22Rv1 (cell line): ENCODE measurements at regions not wholly inside any gene's neighbourhood (a gene's known extent, or its start where the extent isn't known, plus 50 kb on each side); places are given as distances from the start of the nearest gene placed in this dataset.

ENCODE experiments used
- H3K27ac ChIP-seq: fragments of 450-650 bp; 2 replicates; pipeline ENCODE4 v1.5.1; 2017
- ZFX ChIP-seq: fragments of 450-650 bp; IDR thresholded peaks from 2 replicates; pipeline ENCODE4 v1.6.1; 2017; ENCODE audit warnings: antibody characterized with exemption, borderline replicate concordance
- TF ChIP-seq, protein P1 (sequence below): fragments of 450-650 bp; IDR thresholded peaks from 2 replicates; pipeline ENCODE4 v1.5.1; 2017; ENCODE audit warnings: mild to moderate bottlenecking

DNA sequence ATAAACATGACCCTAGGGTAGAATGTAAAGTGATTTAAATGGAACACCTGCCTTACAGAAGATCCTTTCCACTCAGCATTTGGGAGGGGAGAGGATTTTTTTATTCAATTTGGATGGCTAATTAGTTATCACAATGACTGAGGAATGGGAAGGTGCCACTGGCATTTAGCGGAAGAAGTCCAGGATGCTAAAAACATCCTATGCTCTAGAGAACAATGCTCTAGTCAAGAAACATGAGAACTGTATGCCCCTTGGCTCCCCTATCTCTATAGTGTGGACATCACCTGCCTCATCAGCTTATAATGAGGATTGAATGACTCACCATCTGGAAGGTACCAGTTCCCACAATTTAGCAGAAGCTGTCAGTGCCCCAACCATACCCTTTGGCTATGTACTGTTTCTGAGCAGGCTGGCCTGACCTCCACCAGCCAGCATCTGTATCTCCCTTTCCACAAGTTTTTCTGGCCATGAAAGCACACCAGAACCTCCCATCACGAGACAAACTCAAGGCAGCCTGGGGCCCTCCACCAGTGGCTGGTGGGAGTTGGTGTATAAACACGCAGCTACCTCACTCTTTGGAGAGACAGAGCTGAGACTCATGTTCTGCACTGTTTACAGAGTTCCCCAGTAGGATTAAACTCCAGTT lies 109.7 kb upstream of the VASH1 start:
- no peak for TF ChIP-seq ZFX
- TF ChIP-seq, protein P1, sequence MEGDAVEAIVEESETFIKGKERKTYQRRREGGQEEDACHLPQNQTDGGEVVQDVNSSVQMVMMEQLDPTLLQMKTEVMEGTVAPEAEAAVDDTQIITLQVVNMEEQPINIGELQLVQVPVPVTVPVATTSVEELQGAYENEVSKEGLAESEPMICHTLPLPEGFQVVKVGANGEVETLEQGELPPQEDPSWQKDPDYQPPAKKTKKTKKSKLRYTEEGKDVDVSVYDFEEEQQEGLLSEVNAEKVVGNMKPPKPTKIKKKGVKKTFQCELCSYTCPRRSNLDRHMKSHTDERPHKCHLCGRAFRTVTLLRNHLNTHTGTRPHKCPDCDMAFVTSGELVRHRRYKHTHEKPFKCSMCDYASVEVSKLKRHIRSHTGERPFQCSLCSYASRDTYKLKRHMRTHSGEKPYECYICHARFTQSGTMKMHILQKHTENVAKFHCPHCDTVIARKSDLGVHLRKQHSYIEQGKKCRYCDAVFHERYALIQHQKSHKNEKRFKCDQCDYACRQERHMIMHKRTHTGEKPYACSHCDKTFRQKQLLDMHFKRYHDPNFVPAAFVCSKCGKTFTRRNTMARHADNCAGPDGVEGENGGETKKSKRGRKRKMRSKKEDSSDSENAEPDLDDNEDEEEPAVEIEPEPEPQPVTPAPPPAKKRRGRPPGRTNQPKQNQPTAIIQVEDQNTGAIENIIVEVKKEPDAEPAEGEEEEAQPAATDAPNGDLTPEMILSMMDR = no peak
- H3K27ac ChIP-seq = no peak overlapping the region

DNA sequence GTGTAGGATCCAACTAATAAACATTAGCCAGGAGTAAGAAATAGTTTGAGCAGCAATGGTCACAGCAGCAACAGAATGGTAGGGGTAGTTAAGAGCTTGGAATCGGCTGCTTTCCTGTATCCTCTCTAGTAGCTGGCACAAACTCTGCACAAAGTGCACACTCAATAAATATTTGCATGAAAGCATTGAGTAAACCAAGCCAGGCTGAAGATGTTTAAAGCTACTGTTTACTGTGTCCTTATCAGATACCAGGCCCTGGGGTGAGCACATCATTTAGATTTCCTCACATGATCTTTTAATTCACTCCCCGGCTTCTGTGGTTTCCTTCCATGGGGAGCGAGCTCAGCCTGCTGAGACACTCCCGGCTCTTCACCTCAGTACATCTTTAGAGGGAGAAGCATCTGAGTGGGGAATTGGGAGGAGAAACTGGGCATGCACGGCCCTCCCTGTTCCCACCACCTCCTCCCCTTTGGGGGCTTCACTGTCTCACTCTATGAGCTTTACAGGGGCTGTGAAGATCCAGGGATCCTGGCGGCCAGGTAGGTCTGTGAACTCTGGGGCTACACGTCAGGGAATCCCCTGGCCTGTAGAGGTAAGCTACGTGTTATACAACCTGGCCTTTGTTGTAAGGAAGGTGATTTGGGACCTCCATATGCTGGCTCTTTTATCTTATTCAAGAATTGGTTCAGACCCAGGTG lies 107.2 kb upstream of the VASH1 start:
- TF ChIP-seq, protein P1 = no peak
- no peak for TF ChIP-seq ZFX
- H3K27ac ChIP-seq = no peak overlapping the region

DNA sequence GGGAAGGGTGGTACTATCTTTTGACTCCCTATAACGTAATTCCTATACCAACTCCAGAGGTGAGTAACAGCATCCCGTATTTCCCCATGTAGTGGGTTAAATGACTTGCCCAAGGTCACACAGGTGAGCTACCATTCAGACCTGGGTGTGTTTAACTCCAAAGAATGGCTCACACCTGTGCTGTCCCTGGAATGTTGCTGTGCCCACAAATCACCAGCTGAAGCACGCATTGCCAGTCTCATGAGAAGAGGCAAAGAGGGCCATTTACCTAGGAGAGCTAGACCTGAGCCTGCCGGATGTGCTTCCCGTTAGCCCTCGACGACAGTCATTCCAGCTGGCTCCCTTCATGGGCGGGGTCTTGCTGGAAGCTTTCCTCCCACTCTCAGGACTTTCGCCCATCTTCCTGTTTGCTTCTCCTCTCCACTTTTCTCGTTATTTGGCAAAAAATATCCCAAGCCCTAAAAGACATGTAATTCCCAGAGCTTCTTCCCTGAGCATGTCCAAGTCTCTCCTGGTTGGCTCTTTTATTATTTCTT lies 106.6 kb upstream of the VASH1 start:
- no peak overlapping the region for H3K27ac ChIP-seq

DNA sequence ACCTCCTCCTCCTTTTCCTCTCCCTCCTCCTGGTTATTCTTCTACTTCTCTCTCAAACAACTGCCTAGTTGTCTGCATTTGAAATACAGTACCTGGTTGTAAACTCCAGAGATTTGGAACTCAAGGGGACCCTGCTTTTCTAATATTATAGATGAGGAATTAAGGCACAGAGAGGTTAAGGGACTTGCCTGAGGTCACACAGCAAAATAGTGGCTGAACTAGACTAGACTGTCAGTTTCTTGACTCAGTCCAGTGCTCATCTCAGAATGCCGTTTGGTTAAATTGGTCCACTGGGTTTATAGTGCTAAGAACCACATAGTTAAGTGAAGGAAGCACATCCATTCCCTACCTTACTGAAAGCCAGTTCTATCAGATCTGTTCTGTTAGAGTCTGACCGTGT lies 105.9 kb upstream of the VASH1 start:
- H3K27ac ChIP-seq = no peak overlapping the region
- TF ChIP-seq, protein P1 = no peak
- TF ChIP-seq ZFX = no peak

More for the DNA sequence above, 106.6 kb upstream of the VASH1 start:
- no peak for TF ChIP-seq ZFX

DNA sequence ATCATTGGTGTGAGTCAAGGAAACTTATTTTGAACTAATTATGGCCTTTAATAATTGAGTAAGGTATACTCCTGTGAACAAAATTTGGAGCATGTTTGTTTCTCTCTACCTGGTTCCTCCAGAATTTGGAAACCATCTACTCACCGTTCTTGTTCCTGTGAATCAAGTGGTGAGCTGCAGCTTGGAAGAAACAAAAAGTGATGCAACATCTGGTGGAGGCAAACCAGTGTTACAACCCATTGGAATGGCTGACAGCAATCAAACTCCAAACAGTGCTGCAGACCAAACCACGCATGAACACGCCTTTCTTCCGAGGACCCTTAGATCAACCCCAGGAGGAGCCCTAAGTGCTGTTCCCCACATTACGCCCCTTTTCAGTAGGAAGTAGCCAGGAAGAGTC lies 104.7 kb upstream of the VASH1 start:
- no peak overlapping the region for H3K27ac ChIP-seq
- TF ChIP-seq ZFX = no peak
- TF ChIP-seq, protein P1 = no peak

DNA sequence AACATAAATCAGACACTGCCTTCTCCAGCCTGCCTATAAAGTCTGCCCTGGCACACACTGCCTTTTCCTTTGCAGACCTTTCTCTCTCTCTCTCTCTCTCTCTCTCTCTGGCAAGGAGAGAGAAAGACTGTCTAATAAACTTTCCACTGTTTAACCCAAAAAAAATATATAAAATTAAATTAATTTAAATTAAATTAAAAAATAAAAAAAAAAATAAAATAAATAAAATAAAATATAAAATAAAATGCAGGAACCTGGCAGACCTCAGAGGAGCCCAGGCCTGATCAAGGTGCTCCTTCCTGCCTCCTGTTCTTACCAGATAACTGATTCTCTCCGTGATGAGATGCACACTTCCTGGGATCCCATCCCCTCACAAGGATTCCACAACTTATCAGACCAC lies 103.9 kb upstream of the VASH1 start:
- H3K27ac ChIP-seq = no peak overlapping the region
- no peak for TF ChIP-seq ZFX
- TF ChIP-seq, protein P1 = no peak

DNA sequence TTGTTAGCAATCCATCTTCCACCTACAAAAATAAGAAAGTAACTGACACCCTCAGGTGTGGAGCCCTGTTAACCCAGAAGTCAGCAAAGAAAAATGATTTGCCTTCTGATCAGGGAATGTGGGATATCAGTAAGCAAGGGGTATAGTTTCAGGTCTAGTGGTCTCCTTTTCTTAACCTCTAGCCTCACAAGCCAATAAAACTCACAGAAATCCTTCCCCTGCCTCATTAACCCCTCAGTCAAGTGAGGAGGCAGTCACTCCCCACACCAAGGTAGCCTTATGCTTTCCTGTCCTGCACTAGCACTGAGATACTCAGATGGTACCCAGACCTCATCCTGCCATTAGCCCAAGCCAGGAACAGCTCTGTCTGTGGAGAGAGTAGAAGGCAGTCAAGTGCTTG lies 103.4 kb upstream of the VASH1 start:
- H3K27ac ChIP-seq = no peak overlapping the region
- TF ChIP-seq, protein P1 = no peak
- no peak for TF ChIP-seq ZFX
